ENCODE measurements at regions not wholly inside any gene's neighbourhood (a gene's known extent, or its start where the extent isn't known, plus 50 kb on each side); places are given as distances from the start of the nearest gene placed in this dataset.
A peak's percentile ranks its signal among the peaks of the same experiment; 100 is the strongest.

GRCh38 chrX:43508694-43509093, 147.4 kb upstream of the MAOA start:
- no peak for DNase-seq (ENCODE audit: low spot score)

GRCh38 chrX:43510209-43510608, 145.9 kb upstream of the MAOA start:
- DNase-seq (ENCODE audit: low spot score) = no peak

GRCh38 chrX:43513085-43513484, 143.0 kb upstream of the MAOA start:
- DNase-seq (ENCODE audit: low spot score) = no peak

GRCh38 chrX:43514820-43515219, 141.3 kb upstream of the MAOA start:
- no peak for DNase-seq (ENCODE audit: low spot score)

GRCh38 chrX:43522582-43522981, 133.5 kb upstream of the MAOA start:
- no peak for DNase-seq (ENCODE audit: low spot score)

- DNase-seq (ENCODE audit: low spot score) = no peak
Observed at GRCh38 chrX:43525901-43526610, 130.0 kb upstream of the MAOA start.

- no peak for DNase-seq (ENCODE audit: low spot score)
Observed at GRCh38 chrX:43526878-43527277, 129.2 kb upstream of the MAOA start.

- DNase-seq (ENCODE audit: low spot score) = no peak
Observed at GRCh38 chrX:43527801-43528200, 128.3 kb upstream of the MAOA start.

- DNase-seq (ENCODE audit: low spot score) = no peak
Observed at GRCh38 chrX:43530837-43531236, 125.3 kb upstream of the MAOA start.

GRCh38 chrX:43540318-43540717, 115.8 kb upstream of the MAOA start:
- no peak for DNase-seq (ENCODE audit: low spot score)

GRCh38 chrX:43551590-43551989, 104.5 kb upstream of the MAOA start:
- no peak for DNase-seq (ENCODE audit: low spot score)

- DNase-seq (ENCODE audit: low spot score) = no peak
Observed at GRCh38 chrX:43552156-43552555, 103.9 kb upstream of the MAOA start.

- DNase-seq (ENCODE audit: low spot score) = no peak
Observed at GRCh38 chrX:43552703-43553102, 103.4 kb upstream of the MAOA start.

GRCh38 chrX:43553257-43553656, 102.8 kb upstream of the MAOA start:
- DNase-seq (ENCODE audit: low spot score) = no peak

GRCh38 chrX:43556207-43556606, 99.9 kb upstream of the MAOA start:
- DNase-seq (ENCODE audit: low spot score) = no peak

GRCh38 chrX:43557792-43558191, 98.3 kb upstream of the MAOA start:
- DNase-seq (ENCODE audit: low spot score) = peak; percentile 30

GRCh38 chrX:43559644-43560043, 96.5 kb upstream of the MAOA start:
- peak; percentile 27 for DNase-seq (ENCODE audit: low spot score)

- no peak for DNase-seq (ENCODE audit: low spot score)
Observed at GRCh38 chrX:43560247-43560946, 95.7 kb upstream of the MAOA start.

GRCh38 chrX:43562372-43562771, 93.7 kb upstream of the MAOA start:
- no peak for DNase-seq (ENCODE audit: low spot score)

GRCh38 chrX:43564953-43565352, 91.1 kb upstream of the MAOA start:
- DNase-seq (ENCODE audit: low spot score) = no peak

GRCh38 chrX:43566170-43566569, 89.9 kb upstream of the MAOA start:
- DNase-seq (ENCODE audit: low spot score) = no peak

GRCh38 chrX:43573441-43574015, 82.6 kb upstream of the MAOA start:
- DNase-seq (ENCODE audit: low spot score) = no peak

GRCh38 chrX:43580621-43581020, 75.5 kb upstream of the MAOA start:
- no peak for DNase-seq (ENCODE audit: low spot score)

GRCh38 chrX:43581167-43581566, 74.9 kb upstream of the MAOA start:
- no peak for DNase-seq (ENCODE audit: low spot score)
